Mesendoderm (in vitro differentiated cells): ENCODE measurements at regions not wholly inside any gene's neighbourhood (a gene's known extent, or its start where the extent isn't known, plus 50 kb on each side); places are given as distances from the start of the nearest gene placed in this dataset.

Experiments used
- DNase-seq: peaks from one replicate; pipeline ENCODE4 v3.0.0; 2013
- H2AK5ac ChIP-seq: 2 replicates; pipeline ENCODE4 v1.6.1; 2013; ENCODE audit warnings: low read length, inconsistent platforms
- H2BK120ac ChIP-seq: 2 replicates; pipeline ENCODE4 v1.6.1; 2013; ENCODE audit warnings: low read depth, mild to moderate bottlenecking, low read length, moderate library complexity, mixed read lengths
- H2BK15ac ChIP-seq: replicated peaks from 2 replicates; pipeline ENCODE4 v1.6.1; 2013; ENCODE audit warnings: low read depth, mild to moderate bottlenecking, moderate library complexity
- H2BK5ac ChIP-seq: 2 replicates; pipeline ENCODE4 v1.6.1; 2013; ENCODE audit warnings: low read length, inconsistent platforms
- H3K18ac ChIP-seq: 2 replicates; pipeline ENCODE4 v1.6.1; 2013; ENCODE audit warnings: mild to moderate bottlenecking, low read length, mixed read lengths
- H3K23ac ChIP-seq: one replicate; pipeline ENCODE4 v1.6.1; 2013; ENCODE audit warnings: low read length
- H3K27ac ChIP-seq: 2 replicates; pipeline ENCODE4 v1.5.1; 2013; ENCODE audit warnings: low read depth, mild to moderate bottlenecking, inconsistent platforms, low read length, moderate library complexity
- H3K27me3 ChIP-seq: 2 replicates; pipeline ENCODE4 v1.6.1; 2013; ENCODE audit warnings: low read length, control low read depth, mild to moderate bottlenecking, inconsistent platforms; ENCODE audit not compliant: insufficient read depth, poor library complexity
- H3K36me3 ChIP-seq: 2 replicates; pipeline ENCODE4 v1.6.1; 2013; ENCODE audit warnings: low read length, inconsistent platforms; ENCODE audit not compliant: control insufficient read depth, insufficient read depth
- H3K4ac ChIP-seq: one replicate; pipeline ENCODE4 v1.6.1; 2013; ENCODE audit warnings: low read depth, mild to moderate bottlenecking, low read length, moderate library complexity
- H3K4me1 ChIP-seq: 2 replicates; pipeline ENCODE4 v1.6.1; 2013; ENCODE audit warnings: low read depth, low read length, inconsistent platforms; ENCODE audit not compliant: control insufficient read depth
- H3K4me2 ChIP-seq: 2 replicates; pipeline ENCODE4 v1.6.1; 2013; ENCODE audit warnings: low read length
- H3K4me3 ChIP-seq: 2 replicates; pipeline ENCODE4 v1.5.1; 2013; ENCODE audit warnings: mild to moderate bottlenecking, low read length
- H3K56ac ChIP-seq: one replicate; pipeline ENCODE4 v1.6.1; 2013; ENCODE audit warnings: low read length
- H3K79me1 ChIP-seq: 2 replicates; pipeline ENCODE4 v1.6.1; 2013; ENCODE audit warnings: low read length, inconsistent platforms
- H3K79me2 ChIP-seq: 2 replicates; pipeline ENCODE4 v1.6.1; 2013; ENCODE audit warnings: mild to moderate bottlenecking, low read length; ENCODE audit not compliant: control insufficient read depth, insufficient read depth
- H3K9ac ChIP-seq: 2 replicates; pipeline ENCODE4 v1.6.1; 2013; ENCODE audit warnings: low read length, inconsistent platforms
- H4K5ac ChIP-seq: one replicate; pipeline ENCODE4 v1.6.1; 2013; ENCODE audit warnings: low read length
- H4K8ac ChIP-seq: one replicate; pipeline ENCODE4 v1.6.1; 2013; ENCODE audit warnings: low read depth, mild to moderate bottlenecking, control low read depth, low read length, moderate library complexity
- WGBS: extraction: QIAGEN DNeasy Blood & Tissue Kit; methylation state at CpG from one replicate; pipeline ENCODE4 v1.1.7; 2013; ENCODE audit warnings: low lambda C conversion rate, missing lambda C conversion rate; ENCODE audit not compliant: insufficient coverage; ENCODE audit errors: extremely low coverage; 5-methylcytosine and 5-hydroxymethylcytosine counted together

DNA sequence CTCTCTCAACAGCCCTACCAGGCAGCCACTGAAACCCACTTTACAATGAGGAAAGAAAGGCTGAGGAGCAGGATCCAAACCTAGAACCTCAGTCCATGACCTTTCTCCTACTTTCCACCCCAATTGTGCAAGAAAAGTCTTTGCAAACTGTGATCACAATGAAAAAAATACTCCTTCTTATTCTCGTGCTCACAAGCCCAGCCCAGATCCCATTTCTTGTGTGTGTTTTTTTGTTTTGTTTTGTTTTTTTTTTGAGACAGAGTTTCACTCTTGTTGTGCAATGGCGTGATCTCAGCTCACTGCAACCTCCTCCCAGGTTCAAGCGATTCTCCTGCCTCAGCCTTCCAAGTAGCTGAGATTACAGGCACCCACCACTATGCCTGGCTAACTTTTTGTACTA is 97.7 kb downstream of the CRYAA start:
- Histone ChIP-seq H3K56ac (no peak overlapping the region), H4K5ac (no peak overlapping the region), H3K79me2 (no peaks in the 10 kb centered on the region), H3K23ac (no peak overlapping the region), H3K4ac (no peak overlapping the region), H2BK120ac (no peak overlapping the region), H3K36me3 (no peaks in the 10 kb centered on the region), H4K8ac (no peak overlapping the region), H3K4me3 (no peak overlapping the region), H3K4me1 (no peaks in the 10 kb centered on the region), H3K79me1 (no peaks in the 10 kb centered on the region), H2BK5ac (no peak overlapping the region), H3K27me3 (no peaks in the 10 kb centered on the region), H2BK15ac (no peak overlapping the region), H3K18ac (no peak overlapping the region), H3K27ac (no peak overlapping the region), H2AK5ac (no peak overlapping the region), H3K4me2 (no peak overlapping the region), H3K9ac (no peak overlapping the region)
- no CpG with 5 or more reads among the region's 3 CpGs for WGBS
- no peak for DNase-seq

DNA sequence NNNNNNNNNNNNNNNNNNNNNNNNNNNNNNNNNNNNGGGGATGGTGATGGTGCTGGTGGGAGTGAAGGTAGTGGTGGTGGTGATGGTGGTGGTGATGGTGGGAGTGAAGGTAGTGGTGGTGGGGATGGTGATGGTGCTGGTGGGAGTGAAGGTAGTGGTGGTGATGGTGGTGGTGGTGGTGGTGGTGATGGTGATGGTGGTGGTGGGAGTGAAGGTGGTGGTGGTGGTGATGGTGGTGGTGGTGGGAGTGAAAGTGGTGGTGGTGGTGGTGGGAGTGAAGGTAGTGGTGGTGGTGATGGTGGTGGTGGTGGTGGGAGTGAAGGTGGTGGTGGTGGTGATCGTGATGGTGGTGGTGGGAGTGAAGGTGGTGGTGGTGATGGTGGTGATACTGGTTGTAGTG is 93.6 kb downstream of the CRYAA start:
- Histone ChIP-seq H3K27ac (no peak overlapping the region), H3K4me3 (no peak overlapping the region)
- no peak for DNase-seq

More for the DNA sequence above, 93.6 kb downstream of the CRYAA start:
- H3K4ac ChIP-seq = no peak overlapping the region
- no peak overlapping the region for H2BK120ac ChIP-seq
- H3K9ac ChIP-seq = no peak overlapping the region
- no peaks in the 10 kb centered on the region for H3K79me1 ChIP-seq
- H4K5ac ChIP-seq = no peak overlapping the region
- no peak overlapping the region for H3K23ac ChIP-seq
- no peaks in the 10 kb centered on the region for H3K4me1 ChIP-seq
- H3K4me2 ChIP-seq = no peak overlapping the region
- no peak overlapping the region for H3K18ac ChIP-seq
- no peak overlapping the region for H4K8ac ChIP-seq
- H2BK15ac ChIP-seq = no peak overlapping the region
- H3K36me3 ChIP-seq = no peaks in the 10 kb centered on the region
- H3K56ac ChIP-seq = no peak overlapping the region
- no peaks in the 10 kb centered on the region for H3K27me3 ChIP-seq
- no CpG with 5 or more reads among the region's 1 CpG for WGBS
- no peak overlapping the region for H2AK5ac ChIP-seq
- peak overlapping the region; percentile 54 for H2BK5ac ChIP-seq
- H3K79me2 ChIP-seq = no peaks in the 10 kb centered on the region
